ENCODE measurements at regions not wholly inside any gene's neighbourhood (a gene's known extent, or its start where the extent isn't known, plus 50 kb on each side); places are given as distances from the start of the nearest gene placed in this dataset.
A peak's percentile ranks its signal among the peaks of the same experiment; 100 is the strongest.

GRCh38 chr14:85415015-85415712, 114.8 kb upstream of the FLRT2 start:
- FAIRE-seq: peak; percentile 96
- H3K4me2 ChIP-seq: peak overlapping the region; percentile 85
- 10% methylated on average over 13 of the region's 13 CpGs for WGBS (ENCODE audit: missing lambda C conversion rate)
- H3K9me3 ChIP-seq: no peaks in the 10 kb centered on the region
- ChIA-PET CTCF (interaction anchor here (1.0 kb wide), 1 partner anchor 74 kb away, joined by 3 read pairs; no protein-coding TSS in a partner anchor), POLR2A (no interaction called here)
- peak overlapping the region; percentile 66 to 78 for H3K27ac ChIP-seq
- DNase-seq (ENCODE audit: low read depth in 1 of 2, low spot score in 1 of 2): peak; percentile 85 to 97
- H3K4me1 ChIP-seq: peaks cover 30% of the 10 kb centered on the region
- peak in 1 of 2 experiments; percentile 60; a peak in 2 of 5 replicates for TF ChIP-seq JUN (IDR thresholded peaks at IDR 0.05)
- no peak for TF ChIP-seq ZNF302 (CRISPR knock-in tag; IDR thresholded peaks at IDR 0.05)
- peak; percentile 73 to 77 for TF ChIP-seq RAD21 (conservative IDR thresholded peaks at IDR 0.05 in 1 of 2, IDR thresholded peaks at IDR 0.05 in 1 of 2)
- TF ChIP-seq GATA3 (IDR thresholded peaks at IDR 0.05; ENCODE audit: borderline replicate concordance): peak; percentile 76
- TF ChIP-seq SMC3 (IDR thresholded peaks at IDR 0.05): peak; percentile 87
- TF ChIP-seq EP300 (IDR thresholded peaks at IDR 0.05): peak in 1 of 2 experiments; percentile 31; a peak in 1 of 5 replicates
- TF ChIP-seq PBX3 (IDR thresholded peaks at IDR 0.05): no peak
- peak; percentile 82 for TF ChIP-seq MAX (IDR thresholded peaks at IDR 0.05)
- peak; percentile 66 for TF ChIP-seq CTCF (IDR thresholded peaks at IDR 0.05)
- TF ChIP-seq, protein P1, sequence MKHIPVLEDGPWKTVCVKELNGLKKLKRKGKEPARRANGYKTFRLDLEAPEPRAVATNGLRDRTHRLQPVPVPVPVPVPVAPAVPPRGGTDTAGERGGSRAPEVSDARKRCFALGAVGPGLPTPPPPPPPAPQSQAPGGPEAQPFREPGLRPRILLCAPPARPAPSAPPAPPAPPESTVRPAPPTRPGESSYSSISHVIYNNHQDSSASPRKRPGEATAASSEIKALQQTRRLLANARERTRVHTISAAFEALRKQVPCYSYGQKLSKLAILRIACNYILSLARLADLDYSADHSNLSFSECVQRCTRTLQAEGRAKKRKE (CRISPR knock-in tag; IDR thresholded peaks at IDR 0.05; ENCODE audit: low read depth): no peak
- peak; percentile 69 for TF ChIP-seq JUNB (IDR thresholded peaks at IDR 0.05)
- TF ChIP-seq FOSL2 (IDR thresholded peaks at IDR 0.05): peak; percentile 62
- TF ChIP-seq FOSL2 (CRISPR knock-in tag; IDR thresholded peaks at IDR 0.05): peak; percentile 88
- ATAC-seq: peak; percentile 100
- peak overlapping the region; percentile 13; the same call in 1 of the 3 replicates for H3K4me3 ChIP-seq

- 0% methylated on average over 2 of the region's 2 CpGs for WGBS (ENCODE audit: missing lambda C conversion rate)
- Histone ChIP-seq H3K9me3 (no peaks in the 10 kb centered on the region), H3K4me2 (peak overlapping the region; percentile 85), H3K4me3 (no peak overlapping the region), H3K4me1 (peaks cover 34% of the 10 kb centered on the region), H3K27ac (peak overlapping the region; percentile 66 to 83)
- FAIRE-seq: peak; percentile 93
- peak; percentile 15 to 79 for DNase-seq (ENCODE audit: low read depth in 1 of 2, low spot score in 1 of 2)
- POLR2A ChIA-PET: interaction anchor here (1.5 kb wide), 1 partner anchor 112 kb away, joined by 4 read pairs; no protein-coding TSS in a partner anchor
- CTCF ChIA-PET: interaction anchor here (1.1 to 2.1 kb wide), 3 partner anchors 10 to 112 kb away, joined by 3 to 12 read pairs (median 3); partner anchors contain the start of gene FLRT2
- ATAC-seq: peak; percentile 55 to 67; a peak in 5 of 6 replicates
- no peak for TF ChIP-seq KDM1A (IDR thresholded peaks at IDR 0.05; ENCODE audit: low read depth)
- TF ChIP-seq CTCF (IDR thresholded peaks at IDR 0.05): no peak
- TF ChIP-seq RCOR1 (IDR thresholded peaks at IDR 0.05; ENCODE audit: low read depth, low read length): no peak
- no peak for TF ChIP-seq SREBF2 (IDR thresholded peaks at IDR 0.05)
- TF ChIP-seq EP300 (IDR thresholded peaks at IDR 0.05): peak in 1 of 2 experiments; percentile 30; a peak in 1 of 5 replicates
- TF ChIP-seq POLR2A (IDR thresholded peaks at IDR 0.05; ENCODE audit: low read length): no peak
- no peak for TF ChIP-seq CHD2 (IDR thresholded peaks at IDR 0.05; ENCODE audit: low read length, partially characterized antibody)
- no peak for TF ChIP-seq NFE2L2 (conservative IDR thresholded peaks at IDR 0.05; ENCODE audit: low read length)
- peak; percentile 83 for TF ChIP-seq JUNB (IDR thresholded peaks at IDR 0.05)
- no peak for TF ChIP-seq POLR2AphosphoS2 (conservative IDR thresholded peaks at IDR 0.05; ENCODE audit: low read length)
- no peak for TF ChIP-seq FOXS1 (CRISPR knock-in tag; IDR thresholded peaks at IDR 0.05)
- TF ChIP-seq FOSL2 (IDR thresholded peaks at IDR 0.05): 0 out of 2 replicates have a peak, but pooled peaks have one; percentile 48
- TF ChIP-seq FOSL2 (CRISPR knock-in tag; IDR thresholded peaks at IDR 0.05): peak; percentile 71
- no peak for TF ChIP-seq KDM5A (IDR thresholded peaks at IDR 0.05)
- TF ChIP-seq MAX (IDR thresholded peaks at IDR 0.05): peak; percentile 69
- TF ChIP-seq CBX2 (IDR thresholded peaks at IDR 0.05; ENCODE audit: borderline replicate concordance, low read depth): no peak
- TF ChIP-seq ZFP36 (IDR thresholded peaks at IDR 0.05; ENCODE audit: borderline replicate concordance, partially characterized antibody): no peak
- no peak for TF ChIP-seq NR3C1 (IDR thresholded peaks at IDR 0.05)
- no peak for TF ChIP-seq EHF (CRISPR knock-in tag; IDR thresholded peaks at IDR 0.05)
- peak; percentile 49 to 55; a peak in 3 of 4 replicates for TF ChIP-seq CEBPB (IDR thresholded peaks at IDR 0.05)
- no peak for TF ChIP-seq HOXB13 (CRISPR knock-in tag; IDR thresholded peaks at IDR 0.05; ENCODE audit: low read depth)
- TF ChIP-seq HEYL (CRISPR knock-in tag; IDR thresholded peaks at IDR 0.05): no peak
Measured at GRCh38 chr14:85416771-85417170, 113.2 kb upstream of the FLRT2 start.
